CD4-positive, alpha-beta T cell treated with Interleukin-2 at 100 ng/mL for 4 hours (primary cell): ENCODE measurements at regions not wholly inside any gene's neighbourhood (a gene's known extent, or its start where the extent isn't known, plus 50 kb on each side); places are given as distances from the start of the nearest gene placed in this dataset.
"Not testable (repeated sequence)": the region's sequence is repeated elsewhere in the genome, so short reads cannot be mapped to it uniquely, and the experiment has no call there.

Source experiments
- DNase-seq: peaks from one replicate; pipeline ENCODE4 v3.0.0-alpha.2; 2020; ENCODE audit warnings: low spot score

DNA sequence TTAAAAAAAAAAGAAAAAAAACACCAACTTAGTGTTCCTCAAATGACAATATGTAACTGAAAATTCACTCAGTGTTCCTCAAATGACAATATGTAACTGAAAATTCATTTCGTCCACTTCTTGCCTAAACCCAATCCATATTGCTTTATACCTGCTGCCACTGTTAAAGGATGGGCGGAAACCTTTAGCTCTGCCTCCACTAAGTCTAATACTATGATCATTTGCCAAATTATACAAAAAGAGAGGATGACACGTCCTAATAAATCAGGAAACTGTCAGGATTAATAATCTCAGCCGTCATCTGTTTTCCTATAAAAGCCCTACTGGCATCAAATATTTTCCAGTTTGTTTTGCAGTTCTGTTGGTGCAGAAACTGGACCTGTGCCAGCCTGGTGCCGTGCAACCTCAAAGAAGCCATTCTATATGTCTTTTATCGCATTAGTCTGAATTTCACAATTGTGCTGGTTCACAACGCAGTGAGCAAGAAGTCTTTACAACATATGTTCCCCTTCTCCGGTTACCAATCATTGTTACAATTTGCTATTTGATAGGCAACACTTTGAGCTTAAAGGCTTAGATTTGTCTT, 160.4 kb upstream of the KCNH8 start:
- DNase-seq: no peak

DNA sequence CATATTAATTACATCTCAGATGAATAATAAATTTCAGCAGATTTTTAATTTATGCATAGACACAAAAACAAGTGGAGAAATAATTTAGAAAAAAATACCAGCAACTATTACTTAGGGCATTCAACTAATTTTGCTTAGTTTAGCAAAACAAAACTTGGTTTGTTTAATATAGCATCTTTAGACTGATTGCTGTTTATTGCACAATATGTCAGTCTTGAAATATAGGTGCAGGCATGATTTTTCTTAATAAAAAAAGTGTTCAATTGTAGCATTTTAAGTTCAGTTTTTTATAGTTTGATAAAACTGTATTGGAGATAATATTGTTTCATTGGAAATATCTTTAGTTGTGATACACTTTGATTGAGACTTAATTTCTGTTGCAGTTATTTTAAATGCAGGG, 161.2 kb upstream of the KCNH8 start:
- no peak for DNase-seq

DNA sequence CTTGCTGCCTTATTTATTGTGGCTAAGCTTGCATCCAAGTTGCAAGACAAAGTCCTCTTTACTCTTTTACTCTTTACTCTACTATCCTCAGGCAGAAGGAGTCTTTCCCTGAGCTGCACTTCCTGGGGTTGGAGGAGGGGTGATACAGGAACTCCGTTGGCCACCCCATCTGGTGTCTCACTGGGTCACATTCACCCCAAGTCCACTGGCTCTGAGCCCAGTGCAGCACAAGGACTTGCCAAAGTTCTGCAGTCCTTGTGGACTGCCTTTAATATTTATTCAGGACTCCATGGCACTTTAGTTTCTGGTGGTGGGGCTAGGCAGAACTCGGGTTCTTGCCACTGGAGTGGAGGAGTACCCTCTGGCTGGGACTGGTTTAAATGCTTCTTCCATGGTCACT, 165.4 kb upstream of the KCNH8 start:
- no peak for DNase-seq

DNA sequence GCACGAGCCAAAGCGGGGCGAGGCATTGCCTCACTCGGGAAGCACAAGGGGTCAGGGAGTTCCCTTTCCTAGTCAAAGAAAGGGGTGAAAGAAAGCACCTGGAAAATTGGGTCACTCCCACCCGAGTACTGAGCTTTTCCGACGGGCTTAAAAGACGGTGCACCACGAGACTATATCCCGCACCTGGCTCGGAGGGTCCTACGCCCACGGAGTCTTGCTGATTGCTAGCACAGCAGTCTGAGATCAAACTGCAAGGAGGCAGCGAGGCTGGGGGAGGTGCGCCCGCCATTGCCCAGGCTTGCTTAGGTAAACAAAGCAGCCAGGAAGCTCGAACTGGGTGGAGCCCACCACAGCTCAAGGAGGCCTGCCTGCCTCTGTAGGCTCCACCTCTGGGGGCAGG, 172.2 kb upstream of the KCNH8 start:
- DNase-seq: not testable (repeated sequence)

DNA sequence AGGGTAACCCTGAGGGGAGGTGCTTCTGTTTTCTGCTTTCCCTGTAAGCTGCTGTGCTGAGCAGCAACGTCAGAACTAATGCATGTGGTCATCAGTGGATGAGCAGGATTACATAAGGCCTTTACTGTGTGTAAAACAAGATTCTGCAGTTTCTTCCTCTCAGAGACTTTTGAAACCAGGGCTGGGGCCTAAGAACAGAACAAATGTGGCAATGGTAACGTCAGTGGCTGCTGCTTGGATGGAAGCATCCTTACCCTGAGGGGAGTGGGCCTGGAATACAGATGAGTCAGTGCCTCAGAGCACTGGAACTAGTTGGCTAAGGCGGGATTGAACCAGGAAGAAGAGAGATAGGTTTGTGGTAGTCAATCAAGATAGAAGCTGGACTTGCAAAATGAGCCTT, 180.2 kb upstream of the KCNH8 start:
- no peak for DNase-seq

DNA sequence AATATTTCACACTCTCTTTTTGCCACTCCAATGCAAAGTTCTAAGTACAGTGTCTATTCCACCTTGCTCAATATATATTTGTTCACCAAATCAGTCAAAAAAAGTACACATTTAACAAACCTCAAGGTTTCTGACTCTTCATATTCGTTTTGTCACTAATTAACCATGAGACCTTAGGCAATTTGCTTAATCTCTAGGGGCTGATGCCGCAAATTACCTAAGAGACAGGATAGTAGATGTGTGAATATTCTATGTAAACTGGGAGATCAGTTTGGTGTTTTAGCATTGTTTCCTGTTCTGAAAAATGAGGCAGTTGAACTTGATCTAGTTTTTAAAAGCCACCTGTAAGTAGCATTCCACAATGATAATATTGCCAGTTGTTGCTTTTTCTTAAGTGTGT, 182.5 kb upstream of the KCNH8 start:
- DNase-seq: no peak

DNA sequence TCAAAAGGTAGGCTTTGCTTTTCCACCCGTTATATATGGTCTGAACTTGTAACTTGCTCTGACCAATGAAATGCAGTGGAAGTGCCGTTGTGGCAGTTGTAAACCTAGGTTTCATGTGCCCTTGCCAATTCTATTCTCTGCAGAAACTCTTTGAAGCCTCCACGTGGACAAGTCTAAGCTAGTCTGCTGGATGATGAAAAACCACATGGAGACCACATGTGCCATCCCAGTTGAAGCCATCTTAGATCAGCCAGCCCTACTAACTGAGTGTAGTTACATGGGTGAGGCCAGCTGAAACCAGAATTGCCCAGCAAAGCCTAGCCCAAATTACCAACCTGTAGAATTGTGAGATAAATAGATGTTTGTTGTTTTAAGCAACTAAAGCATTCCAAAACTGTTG, 183.7 kb upstream of the KCNH8 start:
- DNase-seq: no peak

DNA sequence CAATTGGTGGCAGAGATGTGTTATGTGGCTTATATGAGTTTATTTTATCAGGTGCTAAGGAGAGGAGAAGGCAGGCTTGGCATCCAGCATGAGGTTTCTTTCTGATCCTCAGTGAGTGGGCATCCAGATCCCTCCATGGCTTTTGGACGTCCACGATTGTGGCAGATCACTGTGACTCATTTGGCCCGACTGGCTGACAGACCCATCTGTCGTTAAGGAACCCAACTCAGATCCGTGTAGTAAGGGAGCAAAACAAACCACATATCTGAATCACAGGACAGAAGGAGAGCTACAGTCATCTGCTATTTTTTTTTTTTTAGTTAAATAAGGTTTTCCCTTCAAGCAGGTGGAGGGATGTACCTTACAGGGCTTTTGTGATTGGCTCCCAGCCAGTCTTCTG, 197.0 kb upstream of the KCNH8 start:
- no peak for DNase-seq

DNA sequence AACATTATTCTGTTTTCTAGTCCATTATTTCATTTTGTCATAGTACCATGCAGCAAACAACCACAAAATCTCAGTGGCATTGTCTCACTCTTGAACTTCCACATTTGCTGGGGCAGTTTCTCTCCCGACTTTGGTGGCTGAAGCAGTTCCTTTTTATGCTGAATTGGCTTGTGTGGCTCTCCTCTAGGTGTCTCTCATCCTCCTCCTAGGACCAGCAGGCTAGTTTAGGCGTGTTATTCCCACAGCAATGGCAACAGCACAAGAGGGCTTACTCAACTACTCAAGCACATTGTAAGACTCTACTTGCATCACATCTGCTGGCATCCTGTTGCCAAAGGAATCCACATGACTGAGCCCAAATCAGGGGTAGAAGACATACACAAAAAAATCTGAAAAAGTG, 201.8 kb upstream of the KCNH8 start:
- DNase-seq: no peak

DNA sequence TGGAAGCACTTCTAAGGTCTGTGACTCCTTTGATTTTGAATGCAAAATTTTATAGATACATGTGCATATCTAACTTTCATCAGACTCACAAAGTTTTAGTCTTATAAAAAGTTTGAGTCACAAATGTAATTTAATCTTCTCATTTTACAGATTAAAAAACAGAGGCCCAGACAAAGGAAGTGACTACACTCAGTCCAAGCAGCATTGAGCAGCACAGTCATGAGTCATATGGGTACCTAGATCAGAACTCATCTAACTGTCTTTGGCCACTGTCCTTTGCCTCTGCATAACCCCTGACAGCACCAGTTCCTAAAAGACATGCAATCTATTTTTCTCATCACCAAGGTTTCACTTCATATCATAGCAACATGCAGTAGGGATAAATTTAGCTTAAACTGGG, 210.7 kb upstream of the KCNH8 start:
- no peak for DNase-seq

DNA sequence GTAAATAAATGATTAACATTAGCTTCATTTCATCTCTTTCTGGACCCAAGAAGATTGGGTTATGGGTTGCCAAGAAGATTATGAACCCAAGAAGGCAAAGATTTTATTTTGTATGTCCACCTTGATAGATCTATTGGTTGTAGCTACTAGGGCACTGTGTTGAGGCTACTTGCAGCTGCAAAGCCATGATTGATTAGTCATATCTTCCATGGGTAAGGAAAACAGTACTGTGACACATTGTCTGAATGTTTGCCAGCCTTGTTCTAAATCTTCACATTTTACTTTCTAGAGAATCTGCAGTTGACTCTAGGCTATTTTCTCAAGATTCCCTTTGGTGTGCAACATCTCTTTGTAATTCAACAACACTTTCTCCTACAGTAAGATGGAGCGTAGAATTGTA, 229.2 kb upstream of the KCNH8 start:
- DNase-seq: no peak

DNA sequence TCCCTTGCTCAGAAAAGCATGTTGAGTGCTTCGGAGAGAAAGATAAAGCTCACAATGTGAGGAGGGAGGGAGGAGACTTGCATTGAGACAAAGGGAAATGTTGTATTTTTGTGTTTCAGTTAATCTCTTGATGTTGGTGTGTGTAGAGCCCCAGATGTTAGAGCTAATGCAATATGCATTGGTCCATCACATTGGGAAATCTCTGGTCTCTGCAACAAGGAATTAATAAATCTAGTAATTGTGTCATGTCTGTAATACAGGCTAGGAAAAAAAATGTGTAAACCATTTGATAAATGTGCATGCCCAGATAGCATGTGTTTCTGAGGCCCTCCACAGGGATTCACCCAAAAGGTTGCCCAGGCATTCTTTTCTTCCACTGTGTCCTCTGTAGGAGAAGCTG, 230.4 kb upstream of the KCNH8 start:
- no peak for DNase-seq

DNA sequence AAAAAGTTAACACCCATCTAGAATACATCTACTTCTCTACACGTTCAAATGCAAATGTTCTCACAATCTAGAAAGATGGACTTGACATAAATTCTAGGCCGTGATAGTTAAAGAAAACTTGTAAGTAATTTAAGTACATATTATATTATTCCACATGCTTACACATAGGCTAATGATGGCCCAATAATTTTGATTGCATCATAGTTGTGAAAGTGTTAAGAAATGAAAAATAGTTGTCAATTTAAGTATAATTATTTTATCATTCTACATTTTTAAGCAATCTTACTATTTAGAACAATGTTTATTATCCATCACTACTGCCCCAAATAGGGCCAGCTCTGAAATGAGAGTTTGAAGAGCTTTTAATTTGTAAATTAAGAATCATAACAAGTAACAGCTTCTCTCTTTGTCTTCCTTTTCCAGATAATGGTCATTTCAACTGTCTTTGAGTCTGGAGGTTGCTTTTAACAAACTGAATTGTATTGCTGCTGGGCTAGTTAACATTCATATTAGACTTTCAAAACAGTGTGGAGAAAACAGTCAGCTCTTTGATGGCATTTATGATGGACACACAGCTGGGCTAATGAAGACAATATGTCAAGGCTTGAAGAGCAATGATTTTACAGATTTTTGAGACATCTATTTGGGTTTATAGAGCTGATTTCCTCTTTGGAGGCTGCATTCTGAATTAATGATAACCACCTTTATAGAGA, 246.1 kb upstream of the KCNH8 start:
- no peak for DNase-seq

DNA sequence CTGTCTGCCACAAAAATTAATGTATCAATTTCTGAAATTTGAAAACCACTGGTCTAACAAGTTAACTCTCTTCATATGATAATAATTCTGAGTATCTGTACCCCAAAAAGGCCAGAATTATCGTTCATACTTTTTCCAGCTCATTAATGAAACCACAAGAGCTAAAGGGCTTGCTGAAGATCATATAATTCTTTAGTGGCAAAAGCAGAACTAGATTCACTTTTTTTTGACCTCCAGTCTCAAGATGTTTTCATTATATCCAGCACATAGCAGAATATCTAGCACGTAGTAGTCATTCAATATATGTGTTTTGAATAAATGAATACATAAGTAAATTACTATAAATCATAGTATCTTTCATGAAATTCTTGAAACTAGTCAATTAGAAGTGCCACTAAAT, 246.7 kb upstream of the KCNH8 start:
- DNase-seq: no peak

DNA sequence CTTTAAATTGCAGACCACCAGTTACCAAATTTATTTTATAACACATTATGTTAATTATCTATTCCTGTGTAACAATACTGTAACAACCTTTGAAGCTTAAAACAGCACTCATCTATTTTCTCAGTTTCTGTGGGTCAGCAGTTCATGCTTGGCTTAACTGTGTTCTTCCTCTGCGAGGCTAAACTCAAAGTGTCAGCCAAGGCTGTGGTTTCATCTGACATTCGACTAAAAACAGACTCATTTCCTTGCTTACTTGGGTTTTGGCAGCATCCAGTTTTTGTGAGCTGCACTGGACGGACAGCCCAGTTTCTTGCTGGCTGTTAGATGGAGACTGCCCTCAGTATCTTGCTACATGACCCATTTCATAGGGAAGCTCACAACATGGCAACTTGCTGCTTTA, 247.3 kb upstream of the KCNH8 start:
- DNase-seq: no peak

DNA sequence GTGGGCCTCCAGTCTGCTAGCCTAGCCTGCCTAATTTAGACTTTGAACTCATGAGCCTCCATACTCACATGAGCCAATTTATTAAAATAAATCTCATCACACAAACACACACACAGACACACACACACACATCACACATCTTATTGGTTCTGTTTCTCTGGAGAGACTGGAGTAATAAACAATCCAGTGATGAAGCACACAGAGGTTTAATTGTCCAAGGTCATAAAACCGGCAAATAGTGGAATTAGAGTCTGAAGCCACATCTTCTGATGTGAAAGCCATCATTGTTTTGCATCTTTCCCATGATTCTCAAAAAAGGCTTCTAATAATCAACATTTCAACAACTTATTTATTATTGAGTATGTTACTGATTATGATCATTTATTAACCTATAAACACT, 249.4 kb upstream of the KCNH8 start:
- no peak for DNase-seq

DNA sequence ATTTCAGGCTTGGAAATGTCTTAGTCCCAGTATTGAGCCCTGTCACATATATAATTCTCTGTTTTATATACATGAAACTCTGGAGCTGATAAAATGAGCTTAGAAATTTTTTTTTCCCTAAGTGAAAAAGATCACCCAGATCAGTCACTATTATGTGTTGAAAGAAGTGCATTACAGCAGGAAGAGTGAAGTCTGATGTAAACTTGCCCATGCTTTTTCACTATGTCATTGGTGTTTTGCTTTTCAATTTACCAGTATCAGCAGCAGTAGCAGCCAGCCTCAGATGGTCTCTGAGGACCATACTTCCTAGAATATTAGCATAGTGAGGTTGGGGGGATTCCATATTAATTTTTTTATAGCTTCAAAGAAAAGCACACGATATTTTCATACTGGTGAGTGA, 255.6 kb upstream of the KCNH8 start:
- DNase-seq: no peak

DNA sequence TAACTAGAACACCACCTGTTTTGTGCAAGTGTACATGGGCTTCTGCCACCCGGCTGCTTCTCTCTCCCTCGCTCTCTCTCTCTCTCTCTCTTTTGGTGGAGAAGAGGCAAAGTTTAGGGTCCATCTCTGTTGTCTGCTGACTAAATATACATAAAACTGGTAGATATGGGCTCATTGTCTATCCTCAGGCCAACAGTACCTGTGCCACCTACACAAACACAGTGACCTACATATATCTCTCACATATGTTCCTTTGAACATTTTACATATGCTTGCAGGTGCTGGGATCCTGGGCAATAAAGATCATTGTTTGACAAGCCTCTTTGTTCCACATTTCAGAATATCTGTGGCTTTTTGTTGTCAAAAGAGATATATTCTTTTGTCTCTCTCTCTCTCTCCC, 256.3 kb upstream of the KCNH8 start:
- no peak for DNase-seq

DNA sequence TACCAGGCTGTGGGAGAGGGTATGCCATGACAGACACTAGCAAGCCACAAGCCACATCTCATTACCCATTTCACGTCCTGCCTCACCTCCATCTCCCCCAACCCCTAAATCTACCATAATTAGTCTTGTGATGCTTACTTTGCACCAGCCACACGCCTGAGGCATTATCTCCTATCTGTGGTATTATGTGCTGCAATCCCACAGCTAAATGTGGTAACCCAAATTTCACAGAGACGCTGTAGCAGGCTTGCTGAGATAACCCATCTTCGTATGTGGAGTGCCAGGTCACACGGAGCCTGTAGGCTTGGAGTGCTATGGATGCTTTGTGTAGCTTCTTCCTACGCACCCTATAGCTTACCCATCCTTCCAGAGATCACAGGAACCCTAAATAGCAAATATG, 256.7 kb upstream of the KCNH8 start:
- DNase-seq: no peak

DNA sequence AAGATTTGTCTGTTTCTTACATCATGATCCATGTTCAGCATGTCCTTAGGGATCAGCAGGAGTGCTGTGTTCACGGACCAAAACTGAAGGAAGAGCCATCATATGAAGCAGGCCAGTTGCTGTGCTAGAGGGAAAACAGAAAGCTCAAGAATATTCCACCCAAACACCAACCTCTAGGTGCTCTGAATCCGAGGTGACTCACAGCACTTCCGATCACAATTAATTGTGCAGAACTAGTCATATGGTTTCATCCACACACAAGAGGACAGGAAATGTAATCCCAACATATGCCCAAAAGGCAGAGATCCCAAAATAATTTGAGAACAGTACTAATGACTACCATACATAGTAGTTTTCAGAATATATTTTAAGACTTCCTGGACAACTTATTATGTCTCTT, 257.9 kb upstream of the KCNH8 start:
- DNase-seq: no peak

DNA sequence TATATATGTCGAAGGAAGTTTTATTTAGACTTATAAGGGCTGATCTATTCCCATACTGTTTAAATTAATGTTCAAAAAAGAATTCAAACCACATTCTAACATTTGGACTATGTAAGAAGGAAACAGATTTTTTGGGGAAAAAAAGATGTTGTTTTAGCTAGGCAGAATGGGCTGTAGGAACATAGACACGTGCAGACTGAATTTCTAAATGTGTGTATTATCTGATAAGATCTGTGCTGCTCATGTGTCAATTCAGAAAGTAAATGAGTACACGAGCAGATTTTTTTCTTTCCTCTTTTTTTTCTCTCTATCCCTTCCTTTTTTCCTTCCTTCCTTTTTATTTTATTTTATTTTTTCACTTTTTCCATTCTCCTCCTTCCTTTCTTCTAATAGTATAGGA, 259.5 kb upstream of the KCNH8 start:
- DNase-seq: no peak

DNA sequence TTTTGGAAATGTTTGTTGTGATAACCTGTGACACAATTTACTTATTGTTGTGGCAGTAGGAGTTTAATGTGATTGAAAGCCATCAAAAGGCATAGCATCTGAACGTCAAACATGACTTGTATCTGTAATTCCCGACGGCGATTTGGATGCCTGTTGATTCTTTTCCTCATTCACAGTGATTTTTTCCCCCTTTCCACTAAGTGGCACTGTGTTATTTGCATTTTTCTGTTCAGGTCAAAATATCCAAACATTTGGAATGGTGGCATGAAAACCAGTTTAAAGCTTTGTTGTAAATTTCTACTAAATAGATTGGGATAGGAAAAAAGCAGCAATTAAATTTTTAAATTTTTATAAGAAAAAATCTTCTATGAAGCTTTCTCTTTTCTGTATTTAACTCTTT, 259.9 kb upstream of the KCNH8 start:
- DNase-seq: no peak

DNA sequence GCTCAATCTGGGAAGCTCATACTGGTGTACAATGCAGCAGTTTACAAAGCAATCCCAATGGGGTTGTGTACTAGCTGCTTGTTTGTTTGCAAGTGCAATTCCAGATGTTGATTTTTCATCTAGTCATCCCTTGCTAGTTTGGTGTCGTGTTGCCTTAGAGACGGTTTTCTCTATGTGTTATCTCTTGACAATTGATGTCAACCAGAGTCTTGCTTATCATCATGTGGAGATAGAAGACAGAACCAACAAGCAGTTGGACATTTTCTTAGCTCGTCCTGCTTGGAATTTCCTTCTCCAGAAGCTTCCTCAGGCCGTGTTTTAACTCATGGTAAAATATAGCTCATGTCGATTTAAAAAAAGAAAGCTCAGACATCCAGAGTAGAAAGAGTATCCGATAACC, 262.0 kb upstream of the KCNH8 start:
- no peak for DNase-seq

DNA sequence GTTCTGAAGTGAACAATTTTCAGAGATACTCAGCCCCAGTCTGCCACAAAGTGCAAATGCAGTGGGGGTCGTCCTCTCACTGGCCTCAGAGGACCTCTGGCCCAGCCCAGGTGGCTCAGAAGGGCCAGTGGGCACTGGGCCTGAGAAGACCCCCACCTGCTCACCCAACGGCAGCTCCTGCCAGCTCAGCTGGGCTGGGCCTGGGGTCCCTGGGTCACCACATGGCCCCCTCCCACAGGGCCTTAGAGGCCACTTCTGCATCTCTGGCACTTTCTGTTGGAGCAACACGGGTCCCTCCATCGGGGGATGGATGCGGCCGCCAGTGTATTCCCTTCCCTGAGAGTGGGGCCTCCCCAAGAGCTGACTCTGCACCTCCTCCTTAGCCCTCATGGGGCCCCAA, 262.7 kb upstream of the KCNH8 start:
- DNase-seq: no peak

DNA sequence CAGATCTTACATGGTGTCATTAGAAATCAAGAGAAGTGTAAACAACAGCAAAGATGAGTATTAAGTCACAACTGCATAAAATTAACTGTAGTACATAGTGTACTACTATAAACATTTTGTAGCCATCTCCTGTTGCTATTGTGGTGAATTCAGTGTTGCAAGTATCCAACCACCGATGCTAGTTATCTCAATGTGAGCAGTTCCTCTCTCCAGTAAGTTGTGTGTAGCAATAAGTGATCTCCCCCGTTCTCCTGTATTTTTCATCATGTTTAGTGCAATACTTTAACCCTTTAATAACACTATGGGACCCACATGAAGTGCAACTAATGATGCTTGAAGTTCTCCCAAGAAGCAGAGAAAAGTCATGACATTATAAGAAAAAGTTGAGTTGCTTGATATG, 264.7 kb upstream of the KCNH8 start:
- no peak for DNase-seq
